ENCODE measurements at regions not wholly inside any gene's neighbourhood (a gene's known extent, or its start where the extent isn't known, plus 50 kb on each side); places are given as distances from the start of the nearest gene placed in this dataset.

DNA sequence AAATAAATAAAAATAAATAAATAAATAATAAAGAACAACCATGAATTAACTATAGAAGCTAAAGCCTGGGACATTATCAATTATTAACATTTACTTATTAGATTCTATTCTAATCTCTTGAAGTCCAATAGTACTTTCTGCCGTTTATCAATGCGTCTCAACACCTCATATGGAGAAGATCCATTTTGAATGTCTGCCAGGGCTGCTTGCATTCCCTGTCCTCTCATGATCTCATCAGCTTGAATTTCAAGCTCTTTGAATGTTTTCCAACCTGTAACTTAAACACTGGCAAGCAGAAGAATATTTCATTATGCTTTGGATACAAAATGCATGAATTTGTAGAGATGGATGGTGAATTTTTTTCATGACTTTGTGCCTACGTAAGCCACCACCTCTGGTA is 191.9 kb upstream of the ANKFN1 start:
- H3K9me3 Mint-ChIP-seq (ENCODE audit: unreplicated experiment) = peaks cover 28% of the 10 kb centered on the region
- no peak overlapping the region for H3K4me3 Mint-ChIP-seq (ENCODE audit: unreplicated experiment)
- H3K27me3 Mint-ChIP-seq (ENCODE audit: unreplicated experiment) = no peaks in the 10 kb centered on the region
- TF ChIP-seq, protein P1, sequence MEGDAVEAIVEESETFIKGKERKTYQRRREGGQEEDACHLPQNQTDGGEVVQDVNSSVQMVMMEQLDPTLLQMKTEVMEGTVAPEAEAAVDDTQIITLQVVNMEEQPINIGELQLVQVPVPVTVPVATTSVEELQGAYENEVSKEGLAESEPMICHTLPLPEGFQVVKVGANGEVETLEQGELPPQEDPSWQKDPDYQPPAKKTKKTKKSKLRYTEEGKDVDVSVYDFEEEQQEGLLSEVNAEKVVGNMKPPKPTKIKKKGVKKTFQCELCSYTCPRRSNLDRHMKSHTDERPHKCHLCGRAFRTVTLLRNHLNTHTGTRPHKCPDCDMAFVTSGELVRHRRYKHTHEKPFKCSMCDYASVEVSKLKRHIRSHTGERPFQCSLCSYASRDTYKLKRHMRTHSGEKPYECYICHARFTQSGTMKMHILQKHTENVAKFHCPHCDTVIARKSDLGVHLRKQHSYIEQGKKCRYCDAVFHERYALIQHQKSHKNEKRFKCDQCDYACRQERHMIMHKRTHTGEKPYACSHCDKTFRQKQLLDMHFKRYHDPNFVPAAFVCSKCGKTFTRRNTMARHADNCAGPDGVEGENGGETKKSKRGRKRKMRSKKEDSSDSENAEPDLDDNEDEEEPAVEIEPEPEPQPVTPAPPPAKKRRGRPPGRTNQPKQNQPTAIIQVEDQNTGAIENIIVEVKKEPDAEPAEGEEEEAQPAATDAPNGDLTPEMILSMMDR (IDR thresholded peaks at IDR 0.05) = no peak
- H3K36me3 Mint-ChIP-seq (ENCODE audit: unreplicated experiment) = no peaks in the 10 kb centered on the region
- H3K27ac Mint-ChIP-seq (ENCODE audit: unreplicated experiment) = no peak overlapping the region
- no peak for DNase-seq (ENCODE audit: extremely low spot score, unreplicated experiment)
- no peaks in the 10 kb centered on the region for H3K4me1 Mint-ChIP-seq (ENCODE audit: unreplicated experiment)

DNA sequence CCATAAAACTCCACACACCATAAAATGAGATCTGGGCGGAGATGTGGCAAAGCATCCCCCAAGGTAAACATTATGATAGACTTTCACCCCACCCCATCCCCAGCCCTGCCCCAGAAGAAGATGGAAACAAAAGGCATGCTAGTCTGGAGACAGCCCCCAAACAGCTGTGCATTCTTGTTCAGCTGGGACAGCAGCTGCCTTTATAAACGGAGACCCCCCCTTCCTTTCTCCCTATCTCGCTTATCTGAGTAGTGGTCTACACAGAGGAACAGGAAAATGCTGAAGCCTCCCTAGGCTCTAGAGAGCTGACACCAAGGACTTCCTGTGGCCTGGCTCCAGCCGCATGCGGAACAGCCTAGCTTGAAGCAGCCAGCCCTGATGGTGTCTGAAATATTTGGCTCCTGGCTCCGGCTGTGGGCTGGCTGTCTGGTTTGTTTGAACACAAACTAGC is 190.3 kb upstream of the ANKFN1 start:
- no peak overlapping the region for H3K4me3 Mint-ChIP-seq (ENCODE audit: unreplicated experiment)
- peaks cover 28% of the 10 kb centered on the region for H3K9me3 Mint-ChIP-seq (ENCODE audit: unreplicated experiment)
- no peaks in the 10 kb centered on the region for H3K4me1 Mint-ChIP-seq (ENCODE audit: unreplicated experiment)

DNA sequence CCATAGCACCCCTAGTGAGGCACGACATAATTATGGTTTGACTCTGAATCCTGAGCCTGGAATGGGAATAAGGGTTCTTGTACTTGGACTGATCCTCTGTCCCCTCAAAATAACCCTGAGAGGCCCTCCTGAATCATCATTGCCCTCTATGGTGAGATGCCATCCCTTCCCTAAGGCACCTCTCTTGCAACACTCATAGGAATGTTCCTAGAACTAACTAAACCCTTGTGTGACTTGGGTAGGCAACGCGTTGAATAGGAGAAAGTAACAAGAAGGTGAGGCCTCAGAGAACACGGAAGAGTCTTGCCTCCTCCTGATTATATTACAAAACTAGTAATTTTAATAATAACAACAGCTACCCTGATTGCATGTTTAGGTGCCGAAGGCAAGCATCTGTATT is 189.1 kb upstream of the ANKFN1 start:
- TF ChIP-seq, protein P1 (IDR thresholded peaks at IDR 0.05) = no peak
- no peak for DNase-seq (ENCODE audit: extremely low spot score, unreplicated experiment)
- H3K36me3 Mint-ChIP-seq (ENCODE audit: unreplicated experiment) = no peaks in the 10 kb centered on the region
- H3K27ac Mint-ChIP-seq (ENCODE audit: unreplicated experiment) = no peak overlapping the region
- peaks cover 24% of the 10 kb centered on the region for H3K9me3 Mint-ChIP-seq (ENCODE audit: unreplicated experiment)
- H3K4me3 Mint-ChIP-seq (ENCODE audit: unreplicated experiment) = no peak overlapping the region
- H3K27me3 Mint-ChIP-seq (ENCODE audit: unreplicated experiment) = no peaks in the 10 kb centered on the region
- H3K4me1 Mint-ChIP-seq (ENCODE audit: unreplicated experiment) = no peaks in the 10 kb centered on the region

More for the DNA sequence above, 190.3 kb upstream of the ANKFN1 start:
- Mint-ChIP-seq H3K27ac (ENCODE audit: unreplicated experiment) (no peak overlapping the region), H3K27me3 (ENCODE audit: unreplicated experiment) (no peaks in the 10 kb centered on the region), H3K36me3 (ENCODE audit: unreplicated experiment) (no peaks in the 10 kb centered on the region)
- TF ChIP-seq, protein P1 (IDR thresholded peaks at IDR 0.05) = no peak
- no peak for DNase-seq (ENCODE audit: extremely low spot score, unreplicated experiment)

DNA sequence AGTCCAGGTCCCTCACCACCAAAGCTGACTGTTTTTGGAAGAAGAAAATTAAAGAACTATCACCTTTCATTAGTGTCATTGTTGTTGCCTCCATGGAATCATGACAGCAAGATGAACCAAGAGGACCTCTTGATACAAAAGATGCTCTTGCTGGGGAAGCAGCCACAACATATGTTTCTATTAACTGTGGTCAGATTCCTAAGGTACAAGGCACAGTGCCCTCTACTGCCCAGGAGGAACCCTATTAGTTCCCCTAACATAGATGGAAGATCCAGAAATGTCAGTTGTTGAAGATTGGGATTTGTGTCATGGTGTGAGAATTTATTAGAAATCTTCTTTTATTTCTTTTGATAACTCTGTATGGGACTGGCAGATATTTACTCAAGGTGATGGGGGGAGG is 188.2 kb upstream of the ANKFN1 start:
- Mint-ChIP-seq H3K4me1 (ENCODE audit: unreplicated experiment) (no peaks in the 10 kb centered on the region), H3K27ac (ENCODE audit: unreplicated experiment) (no peak overlapping the region)
- TF ChIP-seq, protein P1 (IDR thresholded peaks at IDR 0.05) = no peak

DNA sequence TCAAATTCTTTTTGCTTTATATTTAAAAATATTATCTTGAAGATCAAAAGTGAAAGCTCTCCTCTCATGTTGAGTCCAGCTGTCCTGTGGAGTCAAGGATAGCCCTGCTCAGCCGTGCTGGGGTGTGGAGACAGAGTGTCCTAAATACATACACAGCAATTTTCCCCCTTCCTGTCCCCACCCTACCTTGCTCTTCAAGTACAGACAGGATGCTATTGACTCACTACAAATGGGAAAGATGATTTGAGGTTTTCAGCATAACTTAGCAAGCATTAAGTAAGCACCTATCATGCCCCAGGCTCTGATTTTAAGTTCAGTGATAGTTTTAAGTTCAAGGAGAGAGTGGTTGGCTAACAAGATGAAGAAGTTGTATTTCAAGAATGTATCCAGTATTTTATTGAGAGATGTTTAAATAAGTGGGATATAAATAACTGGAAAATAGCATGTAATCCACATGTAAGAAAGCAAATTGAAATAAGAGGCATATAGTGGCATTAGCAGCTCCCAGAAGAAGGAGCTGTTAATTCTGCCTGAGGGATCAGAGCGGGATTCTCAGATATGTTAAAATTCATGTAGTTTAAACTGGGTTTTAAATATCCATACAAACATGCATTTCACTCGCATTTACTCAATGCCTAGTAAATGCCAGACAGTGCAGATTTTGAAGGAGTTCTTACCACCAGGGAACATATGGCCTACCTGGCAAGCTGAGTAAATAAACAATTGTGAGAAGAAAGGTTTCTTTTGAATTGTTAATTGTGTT is 183.5 kb upstream of the ANKFN1 start:
- H3K27me3 Mint-ChIP-seq (ENCODE audit: unreplicated experiment) = no peaks in the 10 kb centered on the region
- TF ChIP-seq, protein P1 (IDR thresholded peaks at IDR 0.05) = no peak
- no peak for DNase-seq (ENCODE audit: extremely low spot score, unreplicated experiment)
- no peak overlapping the region for H3K4me3 Mint-ChIP-seq (ENCODE audit: unreplicated experiment)
- H3K27ac Mint-ChIP-seq (ENCODE audit: unreplicated experiment) = no peak overlapping the region
- peaks cover 16% of the 10 kb centered on the region for H3K9me3 Mint-ChIP-seq (ENCODE audit: unreplicated experiment)
- no peaks in the 10 kb centered on the region for H3K36me3 Mint-ChIP-seq (ENCODE audit: unreplicated experiment)
- no peaks in the 10 kb centered on the region for H3K4me1 Mint-ChIP-seq (ENCODE audit: unreplicated experiment)

More for the DNA sequence above, 188.2 kb upstream of the ANKFN1 start:
- no peaks in the 10 kb centered on the region for H3K27me3 Mint-ChIP-seq (ENCODE audit: unreplicated experiment)
- peaks cover 26% of the 10 kb centered on the region for H3K9me3 Mint-ChIP-seq (ENCODE audit: unreplicated experiment)
- no peak for DNase-seq (ENCODE audit: extremely low spot score, unreplicated experiment)
- no peak overlapping the region for H3K4me3 Mint-ChIP-seq (ENCODE audit: unreplicated experiment)
- no peaks in the 10 kb centered on the region for H3K36me3 Mint-ChIP-seq (ENCODE audit: unreplicated experiment)
